ENCODE measurements at regions not wholly inside any gene's neighbourhood (a gene's known extent, or its start where the extent isn't known, plus 50 kb on each side); places are given as distances from the start of the nearest gene placed in this dataset.
"Not testable (repeated sequence)": the region's sequence is repeated elsewhere in the genome, so short reads cannot be mapped to it uniquely, and the experiment has no call there.

DNA sequence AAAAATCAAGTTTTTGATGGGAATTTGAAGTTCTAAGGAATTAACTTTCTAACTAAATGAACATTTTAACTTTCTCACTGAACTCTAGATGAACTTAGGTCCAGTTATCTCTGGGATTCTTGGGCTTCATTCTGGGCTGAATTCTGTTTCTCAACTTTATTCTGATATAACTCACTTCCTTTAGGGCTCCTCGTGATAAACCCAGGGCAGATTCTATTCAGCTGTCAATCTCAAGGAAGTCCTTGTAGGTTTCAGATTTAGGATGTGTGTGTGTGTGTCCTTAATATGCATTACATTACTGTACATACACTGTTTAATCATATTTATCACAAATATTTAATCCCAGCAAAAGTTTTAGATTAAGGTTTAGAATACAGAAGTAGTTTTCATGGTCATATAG lies 344.3 kb downstream of the GATA3 start:
- no peaks in the 10 kb centered on the region for H3K9me3 ChIP-seq (ENCODE audit: low read depth, low read length)
- peaks cover 25% of the 10 kb centered on the region for H3K4me1 ChIP-seq (ENCODE audit: insufficient read depth, low read length)
- H3K27me3 ChIP-seq (ENCODE audit: insufficient read depth, low read length) = no peaks in the 10 kb centered on the region
- no peak overlapping the region for H3K4me3 ChIP-seq (ENCODE audit: low read length)

DNA sequence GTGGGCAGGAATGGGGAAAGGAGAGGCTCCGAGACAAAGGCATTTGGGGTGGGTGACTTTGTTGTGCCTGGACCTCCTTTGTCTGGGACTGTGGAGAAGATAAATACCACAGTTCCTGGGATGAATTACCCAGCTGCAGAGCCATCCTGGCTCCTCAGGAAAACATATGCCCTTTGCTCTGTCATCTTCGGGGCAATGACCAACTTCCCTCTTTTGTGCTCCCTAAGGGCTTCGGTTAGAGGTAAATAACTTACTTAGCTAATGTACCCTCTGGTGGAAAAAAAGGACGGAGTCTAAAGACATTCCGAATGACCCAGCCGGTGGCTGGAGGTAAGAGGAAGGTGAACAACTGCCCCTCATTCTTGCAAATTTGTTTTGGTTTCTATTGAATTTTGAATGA lies 345.7 kb downstream of the GATA3 start:
- Histone ChIP-seq H3K9me3 (ENCODE audit: low read depth, low read length) (no peaks in the 10 kb centered on the region), H3K4me3 (ENCODE audit: low read length) (no peak overlapping the region), H3K27me3 (ENCODE audit: insufficient read depth, low read length) (no peaks in the 10 kb centered on the region), H3K4me1 (ENCODE audit: insufficient read depth, low read length) (peaks cover 33% of the 10 kb centered on the region)

DNA sequence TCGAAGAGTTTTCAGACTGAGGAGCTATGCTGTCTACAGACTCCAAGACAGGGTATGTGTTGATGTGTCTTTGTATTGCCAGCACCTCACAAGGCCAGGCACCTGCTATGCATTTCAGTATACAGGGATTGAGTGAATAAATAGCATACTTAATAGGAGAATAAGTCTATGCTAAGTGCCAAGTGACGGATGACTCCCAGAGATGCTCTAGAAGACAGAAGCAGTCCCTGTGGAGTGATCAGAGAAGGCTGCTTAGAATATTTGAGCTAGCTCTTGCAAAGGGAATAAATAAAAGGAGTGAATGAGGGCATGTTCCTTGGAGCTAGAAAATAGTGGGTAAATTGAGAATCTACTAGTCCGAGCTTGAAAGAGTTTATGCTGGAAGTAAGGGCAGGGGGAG lies 346.4 kb downstream of the GATA3 start:
- Histone ChIP-seq H3K9me3 (ENCODE audit: low read depth, low read length) (no peaks in the 10 kb centered on the region), H3K4me3 (ENCODE audit: low read length) (no peak overlapping the region), H3K4me1 (ENCODE audit: insufficient read depth, low read length) (peaks cover 33% of the 10 kb centered on the region), H3K27me3 (ENCODE audit: insufficient read depth, low read length) (no peaks in the 10 kb centered on the region)

DNA sequence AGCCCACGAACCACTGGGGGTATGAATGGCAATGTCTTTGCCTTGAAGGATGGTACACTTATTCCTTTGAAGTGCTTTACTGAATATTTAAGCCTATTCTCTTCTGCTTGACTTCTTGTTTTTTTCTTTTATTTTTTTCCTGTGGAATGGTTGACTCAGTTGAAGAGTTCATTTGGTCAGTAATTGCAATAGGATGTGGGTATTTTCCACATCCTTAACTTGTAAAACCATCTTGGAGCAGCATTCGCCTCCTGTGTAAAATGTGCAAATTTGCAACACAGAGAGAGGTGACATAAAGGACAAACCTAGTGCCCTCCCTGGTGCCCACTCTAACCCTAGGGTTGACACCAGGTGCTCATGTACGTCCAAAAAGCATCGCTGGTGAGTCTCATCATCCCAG lies 347.0 kb downstream of the GATA3 start:
- Histone ChIP-seq H3K4me1 (ENCODE audit: insufficient read depth, low read length) (peaks cover 33% of the 10 kb centered on the region), H3K4me3 (ENCODE audit: low read length) (no peak overlapping the region), H3K27me3 (ENCODE audit: insufficient read depth, low read length) (no peaks in the 10 kb centered on the region), H3K9me3 (ENCODE audit: low read depth, low read length) (no peaks in the 10 kb centered on the region)

DNA sequence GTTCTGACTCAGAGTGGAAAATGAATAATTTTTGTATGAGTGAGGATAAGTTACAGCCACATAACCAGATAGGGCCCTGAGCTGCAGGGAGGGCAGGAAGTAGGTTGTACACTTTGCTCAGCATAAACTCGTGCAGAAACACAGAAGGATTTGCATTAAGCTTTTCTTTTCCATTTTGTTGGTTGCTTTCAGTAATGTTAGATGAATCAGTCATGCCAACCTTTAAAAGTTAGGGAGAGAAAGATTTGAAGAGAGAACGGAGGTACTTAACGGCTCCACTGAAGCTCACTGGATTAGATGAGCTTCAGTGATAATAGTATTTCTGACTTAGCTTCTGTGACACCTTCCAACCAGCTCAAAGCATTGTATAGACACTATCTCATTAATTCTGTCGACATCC lies 348.1 kb downstream of the GATA3 start:
- Histone ChIP-seq H3K4me1 (ENCODE audit: insufficient read depth, low read length) (peaks cover 33% of the 10 kb centered on the region), H3K9me3 (ENCODE audit: low read depth, low read length) (no peaks in the 10 kb centered on the region), H3K27me3 (ENCODE audit: insufficient read depth, low read length) (no peaks in the 10 kb centered on the region), H3K4me3 (ENCODE audit: low read length) (no peak overlapping the region)

DNA sequence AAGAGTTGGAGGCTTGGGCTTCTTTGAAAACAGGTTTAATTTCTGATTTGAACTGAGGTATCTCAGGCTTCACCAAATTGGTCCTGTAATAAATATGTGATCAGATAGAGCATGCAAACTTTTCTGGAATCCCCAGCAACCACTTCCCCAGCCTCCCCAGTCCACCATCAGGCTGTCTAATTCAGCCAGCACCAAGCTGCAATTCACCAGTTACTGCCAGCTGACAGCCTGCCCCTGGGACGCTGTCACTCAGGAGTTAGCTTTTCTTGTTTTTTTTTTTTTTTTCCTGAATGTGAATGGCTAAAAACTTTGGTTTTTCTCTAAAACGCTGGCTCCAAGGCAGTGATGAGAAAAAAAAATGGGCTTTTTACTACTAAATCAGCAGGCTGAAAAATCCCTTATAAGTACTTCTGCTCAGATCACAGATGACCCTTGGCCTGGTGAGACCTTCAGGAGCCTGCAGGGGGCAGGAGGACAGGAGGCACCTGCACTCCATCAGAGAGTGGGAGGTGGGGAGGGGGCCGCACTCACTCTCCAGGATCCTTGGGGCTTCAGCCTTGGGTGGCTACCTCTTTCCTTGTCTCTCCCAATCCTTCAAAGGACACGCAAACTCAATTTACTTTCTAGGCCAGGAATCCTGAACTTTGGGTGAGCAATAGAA lies 349.4 kb downstream of the GATA3 start:
- Histone ChIP-seq H3K4me1 (ENCODE audit: insufficient read depth, low read length) (peaks cover 33% of the 10 kb centered on the region), H3K4me3 (ENCODE audit: low read length) (no peak overlapping the region)

DNA sequence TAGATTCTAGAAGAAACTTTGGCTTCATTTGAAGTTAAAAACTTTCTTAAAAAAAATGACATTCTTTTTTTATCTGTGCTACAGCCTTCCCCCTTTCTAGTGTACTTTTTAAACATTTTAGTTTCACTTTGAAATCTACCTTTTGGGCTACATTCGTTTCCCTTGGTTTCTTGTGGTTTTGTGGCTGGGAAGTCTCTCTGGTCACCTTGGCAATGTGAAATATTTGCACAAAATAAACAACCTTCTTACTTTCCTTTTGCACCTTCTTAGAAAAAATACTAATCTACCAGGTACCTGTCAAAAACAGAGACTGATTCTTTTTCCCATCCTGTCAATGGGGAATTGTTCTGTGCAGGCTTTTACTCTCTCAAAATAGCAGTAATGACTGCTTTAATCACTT lies 350.2 kb downstream of the GATA3 start:
- H3K27me3 ChIP-seq (ENCODE audit: insufficient read depth, low read length) = no peaks in the 10 kb centered on the region
- no peaks in the 10 kb centered on the region for H3K9me3 ChIP-seq (ENCODE audit: low read depth, low read length)
- no peak overlapping the region for H3K4me3 ChIP-seq (ENCODE audit: low read length)
- peaks cover 33% of the 10 kb centered on the region for H3K4me1 ChIP-seq (ENCODE audit: insufficient read depth, low read length)

More for the DNA sequence above, 349.4 kb downstream of the GATA3 start:
- H3K9me3 ChIP-seq (ENCODE audit: low read depth, low read length) = no peaks in the 10 kb centered on the region
- no peaks in the 10 kb centered on the region for H3K27me3 ChIP-seq (ENCODE audit: insufficient read depth, low read length)

DNA sequence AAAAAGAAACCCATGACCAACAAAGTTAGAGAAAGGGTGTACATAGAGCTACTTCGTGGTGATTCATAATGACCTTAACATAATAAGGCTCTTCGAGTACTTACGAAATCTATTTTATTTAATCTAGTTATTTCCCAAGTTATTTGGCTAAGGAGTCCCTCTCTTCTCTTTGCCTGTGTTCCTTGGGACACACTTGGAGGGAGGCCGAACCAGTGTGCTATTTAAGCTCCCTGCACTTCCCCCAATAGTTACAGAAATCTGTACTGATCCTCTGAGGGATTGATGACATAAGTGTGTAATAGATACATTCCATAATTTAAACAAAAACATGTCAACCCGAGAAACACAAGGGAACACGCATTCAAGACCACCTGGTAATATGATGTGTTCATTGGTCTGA lies 351.1 kb downstream of the GATA3 start:
- H3K9me3 ChIP-seq (ENCODE audit: low read depth, low read length) = no peaks in the 10 kb centered on the region
- H3K4me1 ChIP-seq (ENCODE audit: insufficient read depth, low read length) = peaks cover 33% of the 10 kb centered on the region
- no peaks in the 10 kb centered on the region for H3K27me3 ChIP-seq (ENCODE audit: insufficient read depth, low read length)
- no peak overlapping the region for H3K4me3 ChIP-seq (ENCODE audit: low read length)

DNA sequence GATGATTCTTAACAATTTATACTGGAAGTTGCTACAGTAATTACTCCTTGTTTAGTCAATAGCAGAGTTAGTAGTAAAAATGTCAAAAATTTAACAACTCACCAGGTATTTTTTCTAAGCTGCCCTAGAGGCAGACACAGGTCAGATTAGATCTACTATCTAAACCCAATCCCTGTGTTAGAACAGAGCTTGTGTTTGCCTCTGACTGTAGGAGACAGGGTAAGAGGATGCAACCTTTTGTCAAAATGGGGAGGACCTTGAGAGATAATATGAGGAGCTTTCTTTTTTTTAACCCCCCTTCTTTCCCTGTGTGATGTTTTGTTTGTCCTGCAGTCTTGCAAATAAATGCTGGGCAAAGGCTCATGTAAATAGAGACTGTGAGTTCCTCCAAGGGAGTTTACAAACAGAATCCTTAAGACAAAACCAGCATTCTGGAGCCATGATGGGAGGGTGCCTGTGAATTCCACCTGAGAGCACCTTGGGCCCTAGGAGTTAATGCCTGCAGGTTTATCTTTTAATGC lies 353.1 kb downstream of the GATA3 start:
- no peaks in the 10 kb centered on the region for H3K27me3 ChIP-seq (ENCODE audit: insufficient read depth, low read length)
- no peak overlapping the region for H3K4me3 ChIP-seq (ENCODE audit: low read length)
- H3K9me3 ChIP-seq (ENCODE audit: low read depth, low read length) = no peaks in the 10 kb centered on the region
- H3K4me1 ChIP-seq (ENCODE audit: insufficient read depth, low read length) = peaks cover 19% of the 10 kb centered on the region

DNA sequence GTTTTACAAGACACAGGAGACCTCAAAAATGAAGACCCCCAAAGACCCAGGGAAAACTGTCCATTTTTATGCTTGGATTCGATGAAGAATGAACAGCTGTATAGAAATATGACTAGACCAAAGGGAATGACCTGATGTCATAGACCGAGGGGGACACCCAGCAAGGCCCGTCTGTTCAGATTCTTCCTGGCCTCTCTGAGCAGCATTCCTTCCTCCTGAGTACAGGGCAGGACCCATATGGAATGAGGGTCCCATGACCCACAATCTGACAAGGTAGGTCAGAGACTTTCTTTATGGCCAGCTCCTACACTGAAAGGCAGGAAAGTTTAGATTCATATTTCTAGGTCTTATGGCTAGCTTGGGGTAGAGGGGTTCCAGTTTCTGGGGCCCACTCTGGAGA lies 356.0 kb downstream of the GATA3 start:
- Histone ChIP-seq H3K4me1 (ENCODE audit: insufficient read depth, low read length) (no peaks in the 10 kb centered on the region), H3K9me3 (ENCODE audit: low read depth, low read length) (no peaks in the 10 kb centered on the region), H3K27me3 (ENCODE audit: insufficient read depth, low read length) (no peaks in the 10 kb centered on the region), H3K4me3 (ENCODE audit: low read length) (no peak overlapping the region)

DNA sequence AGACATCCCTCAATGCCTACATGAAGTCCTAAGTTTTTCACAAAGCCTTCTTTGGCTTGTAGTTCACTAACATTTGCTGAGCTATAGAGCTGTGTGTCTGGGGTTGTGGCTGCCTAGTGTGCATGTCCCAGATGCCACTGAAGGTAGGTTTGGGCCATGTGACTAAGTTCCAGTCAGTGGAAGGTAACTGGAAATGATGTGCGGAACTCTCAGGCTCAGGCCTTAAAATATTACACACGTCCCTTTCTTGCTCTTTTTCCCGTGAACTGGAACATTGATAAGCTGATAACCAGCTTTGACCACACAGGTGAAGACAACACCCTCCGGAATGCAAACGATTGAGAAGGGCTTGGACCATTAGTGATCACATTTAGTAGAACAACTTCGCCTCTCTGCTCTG lies 358.1 kb downstream of the GATA3 start:
- Histone ChIP-seq H3K9me3 (ENCODE audit: low read depth, low read length) (no peaks in the 10 kb centered on the region), H3K4me1 (ENCODE audit: insufficient read depth, low read length) (peaks cover 5% of the 10 kb centered on the region), H3K4me3 (ENCODE audit: low read length) (no peak overlapping the region), H3K27me3 (ENCODE audit: insufficient read depth, low read length) (no peaks in the 10 kb centered on the region)

DNA sequence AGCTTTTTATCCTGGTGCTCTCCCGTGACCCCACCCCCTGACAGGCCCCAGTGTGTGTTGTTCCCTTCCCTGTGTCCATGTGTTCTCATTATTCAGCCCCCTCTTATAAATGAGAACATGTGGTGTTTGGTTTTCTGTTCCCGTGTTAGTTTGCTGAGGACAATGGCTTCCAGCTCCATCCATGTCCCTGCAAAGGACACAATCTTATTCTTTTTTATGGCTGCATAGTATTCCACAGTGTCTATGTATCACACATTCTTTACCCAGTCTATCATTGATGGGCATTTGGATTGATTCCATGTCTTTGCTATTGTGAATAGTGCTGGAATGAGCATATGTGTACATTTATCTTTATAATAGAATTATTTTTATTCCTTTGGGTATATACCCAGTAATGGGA lies 360.5 kb downstream of the GATA3 start:
- not testable (repeated sequence) for H3K4me1 ChIP-seq (ENCODE audit: insufficient read depth, low read length); H3K9me3 ChIP-seq (ENCODE audit: low read depth, low read length); H3K4me3 ChIP-seq (ENCODE audit: low read length); H3K27me3 ChIP-seq (ENCODE audit: insufficient read depth, low read length)

DNA sequence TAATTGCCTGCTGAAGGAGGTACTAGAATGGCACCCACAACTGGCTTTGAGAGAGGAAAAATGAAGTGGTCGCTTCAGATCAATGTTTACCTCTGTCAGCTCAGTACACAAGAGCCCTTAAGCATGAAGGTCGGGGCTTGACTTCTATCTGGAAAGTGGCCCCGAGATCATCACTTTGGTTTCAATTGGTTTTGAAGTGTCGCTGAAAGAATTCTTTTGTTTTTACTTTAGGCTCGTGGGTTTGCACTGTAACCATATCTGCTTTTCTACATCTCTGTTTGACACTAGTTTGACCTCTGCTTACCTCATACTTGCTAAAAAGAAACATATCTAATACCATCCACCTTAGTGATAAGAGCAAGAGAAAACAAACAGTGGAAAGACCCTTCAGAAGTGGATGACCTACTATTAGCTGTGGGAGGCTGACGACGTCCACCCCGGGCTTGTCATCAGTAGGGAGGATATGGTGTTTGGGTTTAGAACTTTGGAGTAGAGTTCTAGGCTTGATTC lies 361.8 kb downstream of the GATA3 start:
- no peak overlapping the region for H3K4me3 ChIP-seq (ENCODE audit: low read length)
- peaks cover 5% of the 10 kb centered on the region for H3K4me1 ChIP-seq (ENCODE audit: insufficient read depth, low read length)
- no peaks in the 10 kb centered on the region for H3K27me3 ChIP-seq (ENCODE audit: insufficient read depth, low read length)
- no peaks in the 10 kb centered on the region for H3K9me3 ChIP-seq (ENCODE audit: low read depth, low read length)

DNA sequence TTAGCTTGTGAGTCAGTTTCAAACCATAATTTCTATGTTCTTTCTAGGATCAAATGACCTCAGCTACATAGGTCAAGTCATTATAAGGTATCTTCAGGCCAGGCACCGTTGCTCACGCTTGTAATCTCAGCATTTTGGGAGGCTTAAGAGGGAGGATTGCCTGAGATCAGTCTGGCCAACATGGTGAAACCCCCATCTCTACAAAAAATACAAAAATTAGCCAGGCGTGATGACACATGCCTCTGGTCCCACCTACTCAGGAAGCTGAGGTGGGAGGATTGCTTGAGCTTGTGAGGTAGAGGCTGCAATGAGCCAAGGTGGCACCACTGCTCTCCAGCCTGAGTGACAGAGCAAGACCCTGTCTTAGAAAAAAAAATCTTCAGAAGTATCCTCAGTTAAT lies 362.3 kb downstream of the GATA3 start:
- no peaks in the 10 kb centered on the region for H3K27me3 ChIP-seq (ENCODE audit: insufficient read depth, low read length)
- peaks cover 5% of the 10 kb centered on the region for H3K4me1 ChIP-seq (ENCODE audit: insufficient read depth, low read length)
- H3K9me3 ChIP-seq (ENCODE audit: low read depth, low read length) = no peaks in the 10 kb centered on the region
- H3K4me3 ChIP-seq (ENCODE audit: low read length) = no peak overlapping the region

DNA sequence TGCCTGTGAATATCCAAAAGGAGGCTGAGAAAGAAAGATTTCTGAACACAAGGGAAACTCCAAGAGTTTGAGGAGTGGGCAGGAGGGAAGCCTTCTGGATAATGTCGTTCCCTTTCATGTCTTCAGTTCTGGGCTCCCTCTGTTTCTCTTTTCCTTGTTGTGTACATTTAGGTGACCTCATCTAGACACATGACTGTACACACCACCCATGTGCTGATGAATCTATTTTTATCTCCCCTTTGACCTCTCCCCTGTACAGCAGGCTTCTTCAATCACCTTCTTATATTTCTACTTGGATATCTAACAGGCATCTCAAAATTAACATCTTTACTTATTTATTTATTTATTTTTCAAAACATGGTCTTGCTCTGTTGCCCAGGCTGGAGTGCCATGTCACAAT lies 363.1 kb downstream of the GATA3 start:
- H3K9me3 ChIP-seq (ENCODE audit: low read depth, low read length) = no peaks in the 10 kb centered on the region
- H3K4me3 ChIP-seq (ENCODE audit: low read length) = no peak overlapping the region
- no peaks in the 10 kb centered on the region for H3K27me3 ChIP-seq (ENCODE audit: insufficient read depth, low read length)
- H3K4me1 ChIP-seq (ENCODE audit: insufficient read depth, low read length) = peaks cover 5% of the 10 kb centered on the region

DNA sequence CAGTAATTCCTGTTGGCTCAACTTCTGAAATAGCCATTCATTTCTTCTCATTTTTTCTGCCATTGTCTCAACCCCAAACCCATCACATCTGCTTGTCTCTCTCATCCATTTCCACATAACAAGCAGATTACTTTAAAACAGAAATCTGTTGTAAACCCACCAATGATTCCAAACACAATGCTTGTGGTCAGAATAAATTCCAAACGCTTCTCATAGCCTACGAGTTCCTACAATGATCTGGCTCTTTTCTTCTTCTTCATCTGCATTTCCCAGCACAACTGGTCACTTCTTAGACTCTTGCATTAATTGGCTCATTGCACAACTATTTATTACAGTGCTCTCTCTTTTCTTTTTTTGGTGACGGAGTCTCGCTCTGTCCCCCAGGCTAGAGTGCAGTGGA lies 364.1 kb downstream of the GATA3 start:
- H3K9me3 ChIP-seq (ENCODE audit: low read depth, low read length) = no peaks in the 10 kb centered on the region
- H3K4me1 ChIP-seq (ENCODE audit: insufficient read depth, low read length) = peaks cover 5% of the 10 kb centered on the region
- H3K4me3 ChIP-seq (ENCODE audit: low read length) = no peak overlapping the region
- H3K27me3 ChIP-seq (ENCODE audit: insufficient read depth, low read length) = no peaks in the 10 kb centered on the region

All from mononuclear cell (primary cell).